ENCODE measurements at regions not wholly inside any gene's neighbourhood (a gene's known extent, or its start where the extent isn't known, plus 50 kb on each side); places are given as distances from the start of the nearest gene placed in this dataset.
"Not testable (repeated sequence)": the region's sequence is repeated elsewhere in the genome, so short reads cannot be mapped to it uniquely, and the experiment has no call there.

- H3K36me3 ChIP-seq (replicated peaks; ENCODE audit: control insufficient read depth, insufficient read depth, low read length), result no peaks in the 10 kb centered on the region
- H3K27me3 ChIP-seq (ENCODE audit: control insufficient read depth, insufficient read depth, low read length), result peaks cover 31% of the 10 kb centered on the region
- DNase-seq, result peak; percentile 75
- H3K4me3 ChIP-seq (ENCODE audit: insufficient read depth, low read depth, low read length), result peak overlapping the region; percentile 72
Observed at GRCh38 chr9:29214154-29214689, 1640.9 kb upstream of the C9orf72 start.

- Histone ChIP-seq H3K27me3 (ENCODE audit: control insufficient read depth, insufficient read depth, low read length) (peaks cover 31% of the 10 kb centered on the region), H3K36me3 (replicated peaks; ENCODE audit: control insufficient read depth, insufficient read depth, low read length) (no peaks in the 10 kb centered on the region), H3K4me3 (ENCODE audit: insufficient read depth, low read depth, low read length) (peak overlapping the region; percentile 72)
- DNase-seq, result peak; percentile 9
Observed at GRCh38 chr9:29214690-29215253, 1641.5 kb upstream of the C9orf72 start.

GRCh38 chr9:29217966-29218365 is 1644.7 kb upstream of the C9orf72 start:
- DNase-seq, result no peak
- Histone ChIP-seq H3K4me3 (ENCODE audit: insufficient read depth, low read depth, low read length) (no peak overlapping the region), H3K36me3 (replicated peaks; ENCODE audit: control insufficient read depth, insufficient read depth, low read length) (no peaks in the 10 kb centered on the region), H3K27me3 (ENCODE audit: control insufficient read depth, insufficient read depth, low read length) (peaks cover 20% of the 10 kb centered on the region)

- no peaks in the 10 kb centered on the region for H3K36me3 ChIP-seq (replicated peaks; ENCODE audit: control insufficient read depth, insufficient read depth, low read length)
- H3K4me3 ChIP-seq (ENCODE audit: insufficient read depth, low read depth, low read length), result no peak overlapping the region
- H3K27me3 ChIP-seq (ENCODE audit: control insufficient read depth, insufficient read depth, low read length), result peaks cover 2% of the 10 kb centered on the region
- no peak for DNase-seq
Observed at GRCh38 chr9:29220596-29221251, 1647.4 kb upstream of the C9orf72 start.

- no peaks in the 10 kb centered on the region for H3K36me3 ChIP-seq (replicated peaks; ENCODE audit: control insufficient read depth, insufficient read depth, low read length)
- DNase-seq, result no peak
Observed at GRCh38 chr9:29228558-29228957, 1655.3 kb upstream of the C9orf72 start.

GRCh38 chr9:29230931-29231330 is 1657.7 kb upstream of the C9orf72 start:
- Histone ChIP-seq H3K36me3 (replicated peaks; ENCODE audit: control insufficient read depth, insufficient read depth, low read length) (no peaks in the 10 kb centered on the region), H3K27me3 (ENCODE audit: control insufficient read depth, insufficient read depth, low read length) (no peaks in the 10 kb centered on the region), H3K4me3 (ENCODE audit: insufficient read depth, low read depth, low read length) (no peak overlapping the region)
- no peak for DNase-seq

More at GRCh38 chr9:29228558-29228957, 1655.3 kb upstream of the C9orf72 start:
- Histone ChIP-seq H3K4me3 (ENCODE audit: insufficient read depth, low read depth, low read length) (no peak overlapping the region), H3K27me3 (ENCODE audit: control insufficient read depth, insufficient read depth, low read length) (no peaks in the 10 kb centered on the region)

GRCh38 chr9:29233193-29233592 is 1659.9 kb upstream of the C9orf72 start:
- Histone ChIP-seq H3K27me3 (ENCODE audit: control insufficient read depth, insufficient read depth, low read length) (no peaks in the 10 kb centered on the region), H3K4me3 (ENCODE audit: insufficient read depth, low read depth, low read length) (no peak overlapping the region), H3K36me3 (replicated peaks; ENCODE audit: control insufficient read depth, insufficient read depth, low read length) (no peaks in the 10 kb centered on the region)
- DNase-seq, result no peak

- no peak overlapping the region for H3K4me3 ChIP-seq (ENCODE audit: insufficient read depth, low read depth, low read length)
- DNase-seq, result no peak
- H3K27me3 ChIP-seq (ENCODE audit: control insufficient read depth, insufficient read depth, low read length), result no peaks in the 10 kb centered on the region
- no peaks in the 10 kb centered on the region for H3K36me3 ChIP-seq (replicated peaks; ENCODE audit: control insufficient read depth, insufficient read depth, low read length)
Observed at GRCh38 chr9:29241320-29241719, 1668.0 kb upstream of the C9orf72 start.

GRCh38 chr9:29245351-29245750 is 1672.1 kb upstream of the C9orf72 start:
- no peak overlapping the region for H3K4me3 ChIP-seq (ENCODE audit: insufficient read depth, low read depth, low read length)
- H3K36me3 ChIP-seq (replicated peaks; ENCODE audit: control insufficient read depth, insufficient read depth, low read length), result no peaks in the 10 kb centered on the region
- H3K27me3 ChIP-seq (ENCODE audit: control insufficient read depth, insufficient read depth, low read length), result no peaks in the 10 kb centered on the region
- DNase-seq, result no peak

GRCh38 chr9:29270400-29270799 is 1697.1 kb upstream of the C9orf72 start:
- H3K36me3 ChIP-seq (replicated peaks; ENCODE audit: control insufficient read depth, insufficient read depth, low read length); DNase-seq; H3K27me3 ChIP-seq (ENCODE audit: control insufficient read depth, insufficient read depth, low read length); H3K4me3 ChIP-seq (ENCODE audit: insufficient read depth, low read depth, low read length): not testable (repeated sequence)

GRCh38 chr9:29282121-29282520 is 1708.8 kb upstream of the C9orf72 start:
- DNase-seq, result no peak
- H3K4me3 ChIP-seq (ENCODE audit: insufficient read depth, low read depth, low read length), result no peak overlapping the region
- no peaks in the 10 kb centered on the region for H3K36me3 ChIP-seq (replicated peaks; ENCODE audit: control insufficient read depth, insufficient read depth, low read length)
- no peaks in the 10 kb centered on the region for H3K27me3 ChIP-seq (ENCODE audit: control insufficient read depth, insufficient read depth, low read length)

- no peak overlapping the region for H3K4me3 ChIP-seq (ENCODE audit: insufficient read depth, low read depth, low read length)
- no peaks in the 10 kb centered on the region for H3K27me3 ChIP-seq (ENCODE audit: control insufficient read depth, insufficient read depth, low read length)
- DNase-seq, result peak; percentile 2
- H3K36me3 ChIP-seq (replicated peaks; ENCODE audit: control insufficient read depth, insufficient read depth, low read length), result no peaks in the 10 kb centered on the region
Observed at GRCh38 chr9:29285818-29286217, 1712.5 kb upstream of the C9orf72 start.

GRCh38 chr9:29289365-29289764 is 1716.1 kb upstream of the C9orf72 start:
- Histone ChIP-seq H3K4me3 (ENCODE audit: insufficient read depth, low read depth, low read length) (no peak overlapping the region), H3K36me3 (replicated peaks; ENCODE audit: control insufficient read depth, insufficient read depth, low read length) (no peaks in the 10 kb centered on the region), H3K27me3 (ENCODE audit: control insufficient read depth, insufficient read depth, low read length) (no peaks in the 10 kb centered on the region; the same call in 1 of the 2 replicates)
- no peak for DNase-seq

- DNase-seq, result no peak
- Histone ChIP-seq H3K27me3 (ENCODE audit: control insufficient read depth, insufficient read depth, low read length) (no peaks in the 10 kb centered on the region; the same call in 1 of the 2 replicates), H3K4me3 (ENCODE audit: insufficient read depth, low read depth, low read length) (no peak overlapping the region), H3K36me3 (replicated peaks; ENCODE audit: control insufficient read depth, insufficient read depth, low read length) (no peaks in the 10 kb centered on the region)
Observed at GRCh38 chr9:29290516-29290915, 1717.2 kb upstream of the C9orf72 start.

- Histone ChIP-seq H3K27me3 (ENCODE audit: control insufficient read depth, insufficient read depth, low read length) (no peaks in the 10 kb centered on the region; the same call in 1 of the 2 replicates), H3K4me3 (ENCODE audit: insufficient read depth, low read depth, low read length) (no peak overlapping the region), H3K36me3 (replicated peaks; ENCODE audit: control insufficient read depth, insufficient read depth, low read length) (no peaks in the 10 kb centered on the region)
- DNase-seq, result no peak
Observed at GRCh38 chr9:29297592-29297991, 1724.3 kb upstream of the C9orf72 start.
